GM23338 (cell line): ENCODE measurements at regions not wholly inside any gene's neighbourhood (a gene's known extent, or its start where the extent isn't known, plus 50 kb on each side); places are given as distances from the start of the nearest gene placed in this dataset.

ENCODE experiments used
- ATAC-seq: fragments of 200-7000 bp; cut with Tn5 transposase; 3 replicates; pipeline ENCODE4 v1.9.1; 2020
- DNase-seq: peaks from one replicate; pipeline ENCODE4 v3.0.0-alpha.2; 2015; ENCODE audit warnings: low spot score
- H2AFZ ChIP-seq: fragments of 200-600 bp; sonication (generic); 2 replicates; pipeline ENCODE4 v1.8.0; 2016; ENCODE audit warnings: antibody characterized with exemption, mild to moderate bottlenecking, moderate library complexity
- H3F3A ChIP-seq: fragments of 200-600 bp; sonication (generic); replicated peaks from 2 replicates; pipeline ENCODE4 v1.8.0; 2017; ENCODE audit warnings: antibody characterized with exemption, mixed run types, low read depth
- H3K27ac ChIP-seq: fragments of 200-600 bp; sonication (generic); 2 replicates; pipeline ENCODE4 v1.6.1; 2016; ENCODE audit warnings: low read depth
- H3K27me3 ChIP-seq: fragments of 200-600 bp; sonication (generic); 2 replicates; pipeline ENCODE4 v1.8.0; 2016; ENCODE audit warnings: mild to moderate bottlenecking, mixed run types, moderate library complexity; ENCODE audit not compliant: insufficient read depth
- H3K36me3 ChIP-seq: fragments of 200-600 bp; sonication (generic); 2 replicates; pipeline ENCODE4 v1.8.0; 2016; ENCODE audit warnings: mild to moderate bottlenecking; ENCODE audit not compliant: insufficient read depth
- H3K4me1 ChIP-seq: fragments of 200-600 bp; sonication (generic); 2 replicates; pipeline ENCODE4 v1.8.0; 2016; ENCODE audit warnings: mild to moderate bottlenecking, moderate library complexity; ENCODE audit not compliant: insufficient read depth
- H3K4me2 ChIP-seq: fragments of 200-600 bp; sonication (generic); 2 replicates; pipeline ENCODE4 v1.7.1; 2017; ENCODE audit warnings: mixed run types
- H3K4me3 ChIP-seq: fragments of 200-600 bp; sonication (generic); 2 replicates; pipeline ENCODE4 v1.6.1; 2016; ENCODE audit warnings: mixed run types
- H3K79me2 ChIP-seq: fragments of 200-600 bp; sonication (generic); replicated peaks from 2 replicates; pipeline ENCODE4 v1.8.0; 2017; ENCODE audit warnings: mild to moderate bottlenecking; ENCODE audit not compliant: insufficient read depth
- H3K9me2 ChIP-seq: fragments of 200-600 bp; sonication (generic); 2 replicates; pipeline ENCODE4 v1.8.0; 2017; ENCODE audit not compliant: insufficient read depth
- H4K20me1 ChIP-seq: fragments of 200-600 bp; sonication (generic); replicated peaks from 2 replicates; pipeline ENCODE4 v1.8.0; 2017; ENCODE audit warnings: mild to moderate bottlenecking; ENCODE audit not compliant: insufficient read depth
- H3K27ac Mint-ChIP-seq: 2 replicates; pipeline ENCODE4 v1.8.0; 2020; ENCODE audit warnings: inconsistent platforms, mild to moderate bottlenecking, moderate library complexity, mixed read lengths
- H3K27me3 Mint-ChIP-seq: 3 replicates; pipeline ENCODE4 v1.8.0; 2022; ENCODE audit warnings: low read depth, mild to moderate bottlenecking, moderate library complexity, mixed read lengths, inconsistent platforms; ENCODE audit not compliant: insufficient read depth, poor library complexity
- H3K36me3 Mint-ChIP-seq: 3 replicates; pipeline ENCODE4 v1.8.0; 2021; ENCODE audit warnings: low read depth, mild to moderate bottlenecking, inconsistent platforms, moderate library complexity, mixed read lengths
- H3K4me1 Mint-ChIP-seq: 3 replicates; pipeline ENCODE4 v1.8.0; 2020; ENCODE audit warnings: mild to moderate bottlenecking, inconsistent platforms, mixed read lengths
- H3K4me3 Mint-ChIP-seq: 3 replicates; pipeline ENCODE4 v1.8.0; 2021; ENCODE audit warnings: moderate library complexity, mild to moderate bottlenecking, inconsistent platforms, mixed read lengths
- H3K9me3 Mint-ChIP-seq: 3 replicates; pipeline ENCODE4 v1.8.0; 2020; ENCODE audit warnings: moderate library complexity, mild to moderate bottlenecking, inconsistent platforms, mixed read lengths
- EZH2 ChIP-seq: fragments of 200-600 bp; sonication (generic); IDR thresholded peaks from one replicate; pipeline ENCODE4 v1.8.0; 2017; ENCODE audit warnings: antibody characterized with exemption, mild to moderate bottlenecking, low read depth; ENCODE audit not compliant: unreplicated experiment
- EZH2phosphoT487 ChIP-seq: fragments of 200-600 bp; sonication (generic); IDR thresholded peaks from one replicate; pipeline ENCODE4 v1.8.1; 2018; ENCODE audit warnings: antibody characterized with exemption; ENCODE audit not compliant: unreplicated experiment
- NANOG ChIP-seq: IDR thresholded peaks from 2 replicates; pipeline ENCODE4 v1.6.1; 2016; ENCODE audit warnings: antibody characterized with exemption, borderline replicate concordance
- POLR2AphosphoS5 ChIP-seq: IDR thresholded peaks from 2 replicates; pipeline ENCODE4 v1.6.1; 2016; ENCODE audit warnings: antibody characterized with exemption, low read depth
- STAT1 ChIP-seq: IDR thresholded peaks from one replicate; pipeline ENCODE4 v1.6.1; 2016; ENCODE audit warnings: antibody characterized with exemption; ENCODE audit not compliant: unreplicated experiment
- ZNF114 ChIP-seq: fragments of 250-450 bp; sonication (Bioruptor Pico); IDR thresholded peaks from 2 replicates; pipeline ENCODE4 v1.5.0; 2020; ENCODE audit warnings: mild to moderate bottlenecking, moderate library complexity
- ZNF331 ChIP-seq: fragments of 250-450 bp; sonication (Bioruptor Pico); IDR thresholded peaks from 2 replicates; pipeline ENCODE4 v1.5.0; 2020; ENCODE audit warnings: low read depth, mild to moderate bottlenecking, moderate library complexity
- TF ChIP-seq, protein P1 (sequence below): IDR thresholded peaks from one replicate; pipeline ENCODE4 v1.6.1; 2018; ENCODE audit warnings: antibody characterized with exemption; ENCODE audit not compliant: unreplicated experiment
- TF ChIP-seq, protein P2 (sequence below), 2 experiments: fragments of 200-600 bp in 1 of 2; sonication (generic) in 1 of 2; conservative IDR thresholded peaks; 2 replicates each; pipeline versions ENCODE4 v1.5.1 to v1.6.1; 2016 to 2017; ENCODE audit warnings: antibody characterized with exemption in 2 of 2, low read depth in 2 of 2, mild to moderate bottlenecking in 2 of 2, moderate library complexity in 1 of 2
- TF ChIP-seq, protein P3 (sequence below): fragments of 250-450 bp; sonication (Bioruptor Pico); IDR thresholded peaks from 2 replicates; pipeline ENCODE4 v1.5.0; 2020; ENCODE audit warnings: mild to moderate bottlenecking, moderate library complexity

- TF ChIP-seq, protein P1, sequence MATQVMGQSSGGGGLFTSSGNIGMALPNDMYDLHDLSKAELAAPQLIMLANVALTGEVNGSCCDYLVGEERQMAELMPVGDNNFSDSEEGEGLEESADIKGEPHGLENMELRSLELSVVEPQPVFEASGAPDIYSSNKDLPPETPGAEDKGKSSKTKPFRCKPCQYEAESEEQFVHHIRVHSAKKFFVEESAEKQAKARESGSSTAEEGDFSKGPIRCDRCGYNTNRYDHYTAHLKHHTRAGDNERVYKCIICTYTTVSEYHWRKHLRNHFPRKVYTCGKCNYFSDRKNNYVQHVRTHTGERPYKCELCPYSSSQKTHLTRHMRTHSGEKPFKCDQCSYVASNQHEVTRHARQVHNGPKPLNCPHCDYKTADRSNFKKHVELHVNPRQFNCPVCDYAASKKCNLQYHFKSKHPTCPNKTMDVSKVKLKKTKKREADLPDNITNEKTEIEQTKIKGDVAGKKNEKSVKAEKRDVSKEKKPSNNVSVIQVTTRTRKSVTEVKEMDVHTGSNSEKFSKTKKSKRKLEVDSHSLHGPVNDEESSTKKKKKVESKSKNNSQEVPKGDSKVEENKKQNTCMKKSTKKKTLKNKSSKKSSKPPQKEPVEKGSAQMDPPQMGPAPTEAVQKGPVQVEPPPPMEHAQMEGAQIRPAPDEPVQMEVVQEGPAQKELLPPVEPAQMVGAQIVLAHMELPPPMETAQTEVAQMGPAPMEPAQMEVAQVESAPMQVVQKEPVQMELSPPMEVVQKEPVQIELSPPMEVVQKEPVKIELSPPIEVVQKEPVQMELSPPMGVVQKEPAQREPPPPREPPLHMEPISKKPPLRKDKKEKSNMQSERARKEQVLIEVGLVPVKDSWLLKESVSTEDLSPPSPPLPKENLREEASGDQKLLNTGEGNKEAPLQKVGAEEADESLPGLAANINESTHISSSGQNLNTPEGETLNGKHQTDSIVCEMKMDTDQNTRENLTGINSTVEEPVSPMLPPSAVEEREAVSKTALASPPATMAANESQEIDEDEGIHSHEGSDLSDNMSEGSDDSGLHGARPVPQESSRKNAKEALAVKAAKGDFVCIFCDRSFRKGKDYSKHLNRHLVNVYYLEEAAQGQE, result no peak
- TF ChIP-seq EZH2, result no peak
- TF ChIP-seq, protein P2, sequence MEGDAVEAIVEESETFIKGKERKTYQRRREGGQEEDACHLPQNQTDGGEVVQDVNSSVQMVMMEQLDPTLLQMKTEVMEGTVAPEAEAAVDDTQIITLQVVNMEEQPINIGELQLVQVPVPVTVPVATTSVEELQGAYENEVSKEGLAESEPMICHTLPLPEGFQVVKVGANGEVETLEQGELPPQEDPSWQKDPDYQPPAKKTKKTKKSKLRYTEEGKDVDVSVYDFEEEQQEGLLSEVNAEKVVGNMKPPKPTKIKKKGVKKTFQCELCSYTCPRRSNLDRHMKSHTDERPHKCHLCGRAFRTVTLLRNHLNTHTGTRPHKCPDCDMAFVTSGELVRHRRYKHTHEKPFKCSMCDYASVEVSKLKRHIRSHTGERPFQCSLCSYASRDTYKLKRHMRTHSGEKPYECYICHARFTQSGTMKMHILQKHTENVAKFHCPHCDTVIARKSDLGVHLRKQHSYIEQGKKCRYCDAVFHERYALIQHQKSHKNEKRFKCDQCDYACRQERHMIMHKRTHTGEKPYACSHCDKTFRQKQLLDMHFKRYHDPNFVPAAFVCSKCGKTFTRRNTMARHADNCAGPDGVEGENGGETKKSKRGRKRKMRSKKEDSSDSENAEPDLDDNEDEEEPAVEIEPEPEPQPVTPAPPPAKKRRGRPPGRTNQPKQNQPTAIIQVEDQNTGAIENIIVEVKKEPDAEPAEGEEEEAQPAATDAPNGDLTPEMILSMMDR (conservative IDR thresholded peaks at IDR 0.05; ENCODE audit: low read depth in 2 of 2), result no peak
- no peak for TF ChIP-seq POLR2AphosphoS5
- no peak for TF ChIP-seq STAT1
- no peak; the same call in 1 of the 2 replicates for TF ChIP-seq NANOG
Observed at GRCh38 chr10:125455431-125455830, 227.5 kb downstream of the TEX36 start (continued).

- H3K79me2 ChIP-seq, result no peaks in the 10 kb centered on the region
- peaks cover 7% of the 10 kb centered on the region; the same call in 1 of the 2 replicates for H3K9me2 ChIP-seq
- H3K27me3 ChIP-seq, result no peaks in the 10 kb centered on the region
- no peak overlapping the region for H3K27ac ChIP-seq
- H3K4me1 ChIP-seq, result peaks cover 19% of the 10 kb centered on the region
- H3F3A ChIP-seq, result no peaks in the 10 kb centered on the region
- no peak for ATAC-seq
- no peak overlapping the region for H3K4me2 ChIP-seq
- no peak overlapping the region for H3K27ac Mint-ChIP-seq
- H3K9me3 Mint-ChIP-seq, result no peaks in the 10 kb centered on the region; the same call in 2 of the 3 replicates
- no peaks in the 10 kb centered on the region for H3K36me3 Mint-ChIP-seq
- no peak for DNase-seq
- H3K36me3 ChIP-seq, result no peaks in the 10 kb centered on the region
- no peaks in the 10 kb centered on the region for H4K20me1 ChIP-seq
- H3K27me3 Mint-ChIP-seq, result peaks cover 6% of the 10 kb centered on the region
- no peak overlapping the region for H3K4me3 ChIP-seq
- H2AFZ ChIP-seq, result no peak overlapping the region
- peaks cover 16% of the 10 kb centered on the region for H3K4me1 Mint-ChIP-seq
- no peak overlapping the region for H3K4me3 Mint-ChIP-seq
- no peak for TF ChIP-seq EZH2phosphoT487
- TF ChIP-seq, protein P2 (conservative IDR thresholded peaks at IDR 0.05; ENCODE audit: low read depth in 2 of 2), result no peak
- no peak for TF ChIP-seq ZNF114
- no peak for TF ChIP-seq EZH2
- TF ChIP-seq, protein P3, sequence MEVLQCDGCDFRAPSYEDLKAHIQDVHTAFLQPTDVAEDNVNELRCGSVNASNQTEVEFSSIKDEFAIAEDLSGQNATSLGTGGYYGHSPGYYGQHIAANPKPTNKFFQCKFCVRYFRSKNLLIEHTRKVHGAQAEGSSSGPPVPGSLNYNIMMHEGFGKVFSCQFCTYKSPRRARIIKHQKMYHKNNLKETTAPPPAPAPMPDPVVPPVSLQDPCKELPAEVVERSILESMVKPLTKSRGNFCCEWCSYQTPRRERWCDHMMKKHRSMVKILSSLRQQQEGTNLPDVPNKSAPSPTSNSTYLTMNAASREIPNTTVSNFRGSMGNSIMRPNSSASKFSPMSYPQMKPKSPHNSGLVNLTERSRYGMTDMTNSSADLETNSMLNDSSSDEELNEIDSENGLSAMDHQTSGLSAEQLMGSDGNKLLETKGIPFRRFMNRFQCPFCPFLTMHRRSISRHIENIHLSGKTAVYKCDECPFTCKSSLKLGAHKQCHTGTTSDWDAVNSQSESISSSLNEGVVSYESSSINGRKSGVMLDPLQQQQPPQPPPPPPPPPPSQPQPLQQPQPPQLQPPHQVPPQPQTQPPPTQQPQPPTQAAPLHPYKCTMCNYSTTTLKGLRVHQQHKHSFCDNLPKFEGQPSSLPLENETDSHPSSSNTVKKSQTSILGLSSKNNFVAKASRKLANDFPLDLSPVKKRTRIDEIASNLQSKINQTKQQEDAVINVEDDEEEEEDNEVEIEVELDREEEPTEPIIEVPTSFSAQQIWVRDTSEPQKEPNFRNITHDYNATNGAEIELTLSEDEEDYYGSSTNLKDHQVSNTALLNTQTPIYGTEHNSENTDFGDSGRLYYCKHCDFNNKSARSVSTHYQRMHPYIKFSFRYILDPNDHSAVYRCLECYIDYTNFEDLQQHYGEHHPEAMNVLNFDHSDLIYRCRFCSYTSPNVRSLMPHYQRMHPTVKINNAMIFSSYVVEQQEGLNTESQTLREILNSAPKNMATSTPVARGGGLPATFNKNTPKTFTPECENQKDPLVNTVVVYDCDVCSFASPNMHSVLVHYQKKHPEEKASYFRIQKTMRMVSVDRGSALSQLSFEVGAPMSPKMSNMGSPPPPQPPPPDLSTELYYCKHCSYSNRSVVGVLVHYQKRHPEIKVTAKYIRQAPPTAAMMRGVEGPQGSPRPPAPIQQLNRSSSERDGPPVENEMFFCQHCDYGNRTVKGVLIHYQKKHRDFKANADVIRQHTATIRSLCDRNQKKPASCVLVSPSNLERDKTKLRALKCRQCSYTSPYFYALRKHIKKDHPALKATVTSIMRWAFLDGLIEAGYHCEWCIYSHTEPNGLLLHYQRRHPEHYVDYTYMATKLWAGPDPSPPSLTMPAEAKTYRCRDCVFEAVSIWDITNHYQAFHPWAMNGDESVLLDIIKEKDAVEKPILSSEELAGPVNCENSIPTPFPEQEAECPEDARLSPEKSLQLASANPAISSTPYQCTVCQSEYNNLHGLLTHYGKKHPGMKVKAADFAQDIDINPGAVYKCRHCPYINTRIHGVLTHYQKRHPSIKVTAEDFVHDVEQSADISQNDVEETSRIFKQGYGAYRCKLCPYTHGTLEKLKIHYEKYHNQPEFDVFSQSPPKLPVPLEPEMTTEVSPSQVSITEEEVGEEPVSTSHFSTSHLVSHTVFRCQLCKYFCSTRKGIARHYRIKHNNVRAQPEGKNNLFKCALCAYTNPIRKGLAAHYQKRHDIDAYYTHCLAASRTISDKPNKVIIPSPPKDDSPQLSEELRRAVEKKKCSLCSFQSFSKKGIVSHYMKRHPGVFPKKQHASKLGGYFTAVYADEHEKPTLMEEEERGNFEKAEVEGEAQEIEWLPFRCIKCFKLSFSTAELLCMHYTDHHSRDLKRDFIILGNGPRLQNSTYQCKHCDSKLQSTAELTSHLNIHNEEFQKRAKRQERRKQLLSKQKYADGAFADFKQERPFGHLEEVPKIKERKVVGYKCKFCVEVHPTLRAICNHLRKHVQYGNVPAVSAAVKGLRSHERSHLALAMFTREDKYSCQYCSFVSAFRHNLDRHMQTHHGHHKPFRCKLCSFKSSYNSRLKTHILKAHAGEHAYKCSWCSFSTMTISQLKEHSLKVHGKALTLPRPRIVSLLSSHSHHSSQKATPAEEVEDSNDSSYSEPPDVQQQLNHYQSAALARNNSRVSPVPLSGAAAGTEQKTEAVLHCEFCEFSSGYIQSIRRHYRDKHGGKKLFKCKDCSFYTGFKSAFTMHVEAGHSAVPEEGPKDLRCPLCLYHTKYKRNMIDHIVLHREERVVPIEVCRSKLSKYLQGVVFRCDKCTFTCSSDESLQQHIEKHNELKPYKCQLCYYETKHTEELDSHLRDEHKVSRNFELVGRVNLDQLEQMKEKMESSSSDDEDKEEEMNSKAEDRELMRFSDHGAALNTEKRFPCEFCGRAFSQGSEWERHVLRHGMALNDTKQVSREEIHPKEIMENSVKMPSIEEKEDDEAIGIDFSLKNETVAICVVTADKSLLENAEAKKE, result no peak
- TF ChIP-seq ZNF331 (CRISPR knock-in tag), result no peak
Observed at GRCh38 chr10:125451319-125451718, 231.6 kb downstream of the TEX36 start.
